Endothelial cell of umbilical vein (primary cell): ENCODE measurements at regions not wholly inside any gene's neighbourhood (a gene's known extent, or its start where the extent isn't known, plus 50 kb on each side); places are given as distances from the start of the nearest gene placed in this dataset.

Source experiments
- BruUV-seq: library from RNA; stranded (reverse); fragments of 400-500 nt; replicated peaks from 2 replicates; lab custom pipeline; 2021; lab: Mats Ljungman, UMichigan
- CTCF ChIA-PET: fragments of 300-600, 350-600 bp; sonication (Branson Sonifier 250); formaldehyde crosslinking; loops from one replicate; lab custom pipeline; 2021; ENCODE audit warnings: antibody characterized with exemption, inconsistent platforms; lab: Charles Lee
- POLR2A ChIA-PET: fragments of 300-600, 350-600 bp; sonication (Branson Sonifier 250); formaldehyde crosslinking; loops from one replicate; lab custom pipeline; 2021; ENCODE audit warnings: antibody characterized with exemption, inconsistent platforms; lab: Charles Lee
- DNase-seq: peaks from one replicate; pipeline ENCODE4 v3.0.0-alpha.2; 2011; ENCODE audit warnings: low read depth, low spot score
- FAIRE-seq: peaks from 2 replicates; lab custom pipeline; 2011; peaks lifted over from hg19 to GRCh38; lab: Jason Lieb, UNC
- H2AFZ ChIP-seq: 2 replicates; pipeline ENCODE4 v1.6.0; 2012; ENCODE audit warnings: low read depth, low read length, control low read depth, inconsistent platforms
- H3K27ac ChIP-seq: 2 replicates; pipeline ENCODE4 v1.5.1; 2011; ENCODE audit warnings: low read depth, mild to moderate bottlenecking, control low read depth, low read length, moderate library complexity; ENCODE audit not compliant: insufficient read depth
- H3K27me3 ChIP-seq, 2 experiments: 2 replicates each; pipeline versions ENCODE4 v1.6.0 to v1.6.1; 2011; ENCODE audit warnings: low read length in 2 of 2, mixed read lengths in 1 of 2; ENCODE audit not compliant: control insufficient read depth in 2 of 2, insufficient read depth in 2 of 2
- H3K36me3 ChIP-seq, 2 experiments: 2 replicates in 1 of 2; 3 replicates in 1 of 2; pipeline ENCODE4 v1.5.1; 2011; ENCODE audit warnings: low read length in 2 of 2, mild to moderate bottlenecking in 1 of 2, moderate library complexity in 1 of 2; ENCODE audit not compliant: control insufficient read depth in 2 of 2, insufficient read depth in 2 of 2; ENCODE audit errors: extremely low read depth in 1 of 2
- H3K4me1 ChIP-seq: 3 replicates; pipeline ENCODE4 v1.5.1; 2011; ENCODE audit warnings: mild to moderate bottlenecking, low read length; ENCODE audit not compliant: control insufficient read depth, insufficient read depth; ENCODE audit errors: extremely low read depth
- H3K4me2 ChIP-seq: 2 replicates; pipeline ENCODE4 v1.6.1; 2011; ENCODE audit warnings: low read length, control low read depth, mixed read lengths; ENCODE audit not compliant: insufficient read depth
- H3K4me3 ChIP-seq, 3 experiments: fragments of 200-600 bp in 1 of 3; sonication (generic), shearing (Covaris generic) in 1 of 3; replicated peaks in 1 of 3; 2 replicates each; pipeline ENCODE4 v1.5.1; 2011 to 2016; ENCODE audit warnings: control low read depth in 3 of 3, low read length in 3 of 3, mild to moderate bottlenecking in 2 of 3, inconsistent platforms in 1 of 3, low read depth in 1 of 3, moderate library complexity in 1 of 3; ENCODE audit not compliant: insufficient read depth in 1 of 3
- H3K79me2 ChIP-seq: 2 replicates; pipeline ENCODE4 v1.6.0; 2012; ENCODE audit warnings: low read length, inconsistent platforms; ENCODE audit not compliant: control insufficient read depth, insufficient read depth
- H3K9ac ChIP-seq: replicated peaks from 2 replicates; pipeline ENCODE3; 2011; ENCODE audit warnings: low read length, control low read depth; ENCODE audit not compliant: insufficient read depth; ENCODE audit errors: extremely low read depth
- H3K9me1 ChIP-seq: replicated peaks from 3 replicates; pipeline ENCODE4 v1.6.0; 2011; ENCODE audit warnings: mild to moderate bottlenecking, low read length; ENCODE audit not compliant: control insufficient read depth, insufficient read depth; ENCODE audit errors: extremely low read depth
- H3K9me3 ChIP-seq: replicated peaks from 2 replicates; pipeline ENCODE4 v1.5.1; 2012; ENCODE audit warnings: low read length, inconsistent platforms; ENCODE audit not compliant: control insufficient read depth, insufficient read depth
- H4K20me1 ChIP-seq: replicated peaks from 2 replicates; pipeline ENCODE3; 2011; ENCODE audit warnings: mild to moderate bottlenecking, low read length; ENCODE audit not compliant: control insufficient read depth, insufficient read depth; ENCODE audit errors: extremely low read depth
- EZH2 ChIP-seq: IDR thresholded peaks from 2 replicates; pipeline ENCODE4 v1.6.1; 2012; ENCODE audit warnings: borderline replicate concordance, low read depth, mild to moderate bottlenecking, moderate library complexity, low read length, inconsistent platforms; ENCODE audit not compliant: severe bottlenecking
- FOS ChIP-seq: IDR thresholded peaks from 2 replicates; pipeline ENCODE4 v1.6.1; 2011; ENCODE audit warnings: mild to moderate bottlenecking, low read length, moderate library complexity, borderline replicate concordance; ENCODE audit not compliant: insufficient read depth
- GATA2 ChIP-seq: IDR thresholded peaks from 2 replicates; pipeline ENCODE4 v1.7.0; 2011; ENCODE audit warnings: low read depth, mild to moderate bottlenecking, moderate library complexity, mixed read lengths, low read length; ENCODE audit not compliant: insufficient read length, insufficient read depth
- MYC ChIP-seq: IDR thresholded peaks from one replicate; pipeline ENCODE4 v1.6.1; 2011; ENCODE audit warnings: mild to moderate bottlenecking, low read depth, low read length
- POLR2A ChIP-seq: IDR thresholded peaks from 2 replicates; pipeline ENCODE4 v1.6.1; 2012; ENCODE audit warnings: low read depth, mild to moderate bottlenecking, control low read depth, low read length
- POLR2AphosphoS5 ChIP-seq: IDR thresholded peaks from 2 replicates; pipeline ENCODE4 v1.6.1; 2012; ENCODE audit warnings: low read depth, mild to moderate bottlenecking, control low read depth, low read length, moderate library complexity; ENCODE audit not compliant: insufficient read depth
- dilution Hi-C: fragments of 300-500 bp; cut with MboI; formaldehyde crosslinking; loops from one replicate; pipeline ENCODE4 v1.15.0; 2019; ENCODE audit warnings: low sequenced_read_pairs; ENCODE audit not compliant: extremely low pct_ligation_motif_present
- intact Hi-C: fragments of 100-400 bp; cut with micrococcal nuclease; formaldehyde crosslinking; loops from one replicate; pipeline ENCODE4 v1.10.0; 2022
- TF ChIP-seq, protein P1 (sequence below), 2 donors: IDR thresholded peaks; 1 replicate in 1 of 2; 2 replicates in 1 of 2; pipeline ENCODE4 v1.5.1; 2011; ENCODE audit warnings: low read length in 2 of 2, mild to moderate bottlenecking in 2 of 2, moderate library complexity in 2 of 2, control low read depth in 1 of 2, inconsistent platforms in 1 of 2, low read depth in 1 of 2; ENCODE audit not compliant: insufficient read depth in 1 of 2; ENCODE audit errors: extremely low read depth in 1 of 2

DNA sequence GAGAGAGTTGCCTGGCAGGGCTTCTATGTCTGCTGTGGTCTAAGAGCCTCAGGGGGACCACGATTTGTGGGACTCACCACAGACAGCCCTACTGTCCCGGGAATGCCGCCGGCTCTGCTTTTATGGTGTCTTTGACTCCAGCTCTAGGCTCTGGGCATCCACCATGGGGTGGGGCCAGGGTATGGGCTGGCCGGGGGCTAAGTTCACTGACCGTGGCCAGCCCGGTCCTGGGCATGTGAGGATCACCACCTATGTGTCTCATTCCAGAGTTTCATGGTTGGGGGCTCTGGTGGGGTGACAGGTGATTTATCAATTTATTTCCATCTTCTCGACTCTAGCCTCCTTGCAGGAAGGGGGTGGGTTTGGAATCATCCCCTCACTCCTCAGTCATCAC is 139.4 kb downstream of the GADD45G start:
- DNase-seq (no peak), FAIRE-seq (no peak)
- no peak overlapping the region for H3K27ac ChIP-seq
- no peak overlapping the region for H2AFZ ChIP-seq
- no peaks in the 10 kb centered on the region for H3K9me3 ChIP-seq
- TF ChIP-seq POLR2AphosphoS5, result no peak
- TF ChIP-seq, protein P1, sequence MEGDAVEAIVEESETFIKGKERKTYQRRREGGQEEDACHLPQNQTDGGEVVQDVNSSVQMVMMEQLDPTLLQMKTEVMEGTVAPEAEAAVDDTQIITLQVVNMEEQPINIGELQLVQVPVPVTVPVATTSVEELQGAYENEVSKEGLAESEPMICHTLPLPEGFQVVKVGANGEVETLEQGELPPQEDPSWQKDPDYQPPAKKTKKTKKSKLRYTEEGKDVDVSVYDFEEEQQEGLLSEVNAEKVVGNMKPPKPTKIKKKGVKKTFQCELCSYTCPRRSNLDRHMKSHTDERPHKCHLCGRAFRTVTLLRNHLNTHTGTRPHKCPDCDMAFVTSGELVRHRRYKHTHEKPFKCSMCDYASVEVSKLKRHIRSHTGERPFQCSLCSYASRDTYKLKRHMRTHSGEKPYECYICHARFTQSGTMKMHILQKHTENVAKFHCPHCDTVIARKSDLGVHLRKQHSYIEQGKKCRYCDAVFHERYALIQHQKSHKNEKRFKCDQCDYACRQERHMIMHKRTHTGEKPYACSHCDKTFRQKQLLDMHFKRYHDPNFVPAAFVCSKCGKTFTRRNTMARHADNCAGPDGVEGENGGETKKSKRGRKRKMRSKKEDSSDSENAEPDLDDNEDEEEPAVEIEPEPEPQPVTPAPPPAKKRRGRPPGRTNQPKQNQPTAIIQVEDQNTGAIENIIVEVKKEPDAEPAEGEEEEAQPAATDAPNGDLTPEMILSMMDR (IDR thresholded peaks at IDR 0.05; ENCODE audit: extremely low read depth in 1 of 2, insufficient read depth in 1 of 2, low read depth in 1 of 2, low read length in 2 of 2), result no peak
- TF ChIP-seq MYC, result no peak
- TF ChIP-seq FOS, result no peak
- no peak for TF ChIP-seq GATA2
- no peaks in the 10 kb centered on the region for H4K20me1 ChIP-seq
- H3K4me3 ChIP-seq, result no peak overlapping the region
- H3K4me1 ChIP-seq, result no peaks in the 10 kb centered on the region
- H3K4me2 ChIP-seq, result no peak overlapping the region
- H3K36me3 ChIP-seq, result no peaks in the 10 kb centered on the region
- no peaks in the 10 kb centered on the region for H3K9me1 ChIP-seq
- ChIA-PET POLR2A (no interaction called here), CTCF (no interaction called here)
- intact Hi-C loops (no loop called here), dilution Hi-C loops (no loop called here)
- no peaks in the 10 kb centered on the region for H3K79me2 ChIP-seq
- no peaks in the 10 kb centered on the region for H3K27me3 ChIP-seq
- no peak overlapping the region for H3K9ac ChIP-seq
- BruUV-seq, result no TSS peak

DNA sequence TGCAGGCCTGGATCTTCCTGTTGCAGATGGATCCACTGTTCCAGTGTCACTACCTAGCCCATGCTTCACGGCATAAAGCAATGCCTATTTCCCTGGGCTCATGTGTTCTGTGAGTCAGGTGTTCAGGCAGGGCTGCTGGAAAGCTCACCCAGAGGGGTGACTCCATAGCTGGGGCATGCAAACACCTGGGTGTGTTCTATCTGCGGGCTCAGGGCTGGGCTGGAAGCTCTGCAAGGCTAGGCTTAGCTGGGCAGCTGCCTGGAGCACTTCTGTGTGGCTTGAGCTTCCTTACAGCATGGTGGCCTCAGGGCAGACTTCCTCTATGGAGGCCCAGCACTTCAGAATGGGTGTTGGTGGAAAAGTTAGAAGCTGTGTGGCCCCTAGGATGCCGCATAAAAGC is 139.9 kb downstream of the GADD45G start:
- Histone ChIP-seq H4K20me1 (no peaks in the 10 kb centered on the region), H3K27me3 (no peaks in the 10 kb centered on the region), H3K27ac (no peak overlapping the region), H3K4me3 (no peak overlapping the region), H3K4me1 (no peaks in the 10 kb centered on the region), H3K9me1 (no peaks in the 10 kb centered on the region), H3K79me2 (no peaks in the 10 kb centered on the region), H3K9me3 (no peaks in the 10 kb centered on the region), H3K4me2 (no peak overlapping the region), H2AFZ (no peak overlapping the region), H3K36me3 (no peaks in the 10 kb centered on the region), H3K9ac (no peak overlapping the region)
- ChIA-PET POLR2A (no interaction called here), CTCF (no interaction called here)
- TF ChIP-seq POLR2AphosphoS5, result no peak
- no peak for TF ChIP-seq POLR2A
- no peak for TF ChIP-seq EZH2
- TF ChIP-seq, protein P1 (IDR thresholded peaks at IDR 0.05; ENCODE audit: extremely low read depth in 1 of 2, insufficient read depth in 1 of 2, low read depth in 1 of 2, low read length in 2 of 2), result no peak
- TF ChIP-seq GATA2, result no peak
- intact Hi-C loops (no loop called here), dilution Hi-C loops (no loop called here)
- BruUV-seq, result no TSS peak
- FAIRE-seq (no peak), DNase-seq (no peak)
